ENCODE measurements at regions not wholly inside any gene's neighbourhood (a gene's known extent, or its start where the extent isn't known, plus 50 kb on each side); places are given as distances from the start of the nearest gene placed in this dataset.
"Not testable (repeated sequence)": the region's sequence is repeated elsewhere in the genome, so short reads cannot be mapped to it uniquely, and the experiment has no call there.

DNA sequence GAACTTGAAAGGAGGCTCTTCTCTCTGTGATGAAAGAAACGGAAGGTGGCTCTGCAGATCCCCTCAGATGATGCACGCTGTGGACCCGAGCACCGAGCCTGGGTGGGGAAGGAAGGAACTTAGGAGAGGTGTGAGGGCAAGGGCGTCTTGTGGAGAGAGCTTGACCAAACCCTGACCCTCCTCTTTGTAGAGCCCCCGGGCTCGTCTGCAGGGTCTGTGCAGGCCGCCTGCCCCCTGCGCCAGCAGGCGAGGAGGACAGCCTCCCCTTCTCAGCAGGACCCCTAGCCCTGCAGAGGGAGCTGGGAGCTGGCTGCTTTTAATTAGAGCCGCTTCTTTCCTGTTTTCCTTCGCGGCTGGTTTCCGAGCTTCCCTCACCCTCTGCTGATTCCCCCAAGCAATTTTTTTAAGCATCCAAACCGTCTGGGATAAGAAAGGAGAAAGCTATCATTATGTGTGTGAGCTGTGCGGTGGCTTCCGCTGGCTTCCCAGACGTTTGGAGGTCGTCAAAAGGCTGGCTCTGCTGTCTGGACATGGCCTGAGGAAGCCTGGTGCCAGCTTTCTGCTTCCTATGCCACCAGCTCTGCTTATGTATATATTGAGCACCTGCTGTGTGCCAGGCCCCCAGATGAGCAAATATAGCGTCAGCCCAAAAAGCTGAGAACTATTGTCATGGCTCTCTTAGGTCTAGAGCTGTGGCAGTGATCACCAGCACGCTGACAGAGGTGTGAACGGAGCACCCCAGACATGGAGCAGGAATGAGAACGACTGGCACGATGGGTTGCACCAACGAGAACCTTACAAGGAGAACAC, 160.2 kb upstream of the IRF2BP2 start:
- DNase-seq, result no peak

DNA sequence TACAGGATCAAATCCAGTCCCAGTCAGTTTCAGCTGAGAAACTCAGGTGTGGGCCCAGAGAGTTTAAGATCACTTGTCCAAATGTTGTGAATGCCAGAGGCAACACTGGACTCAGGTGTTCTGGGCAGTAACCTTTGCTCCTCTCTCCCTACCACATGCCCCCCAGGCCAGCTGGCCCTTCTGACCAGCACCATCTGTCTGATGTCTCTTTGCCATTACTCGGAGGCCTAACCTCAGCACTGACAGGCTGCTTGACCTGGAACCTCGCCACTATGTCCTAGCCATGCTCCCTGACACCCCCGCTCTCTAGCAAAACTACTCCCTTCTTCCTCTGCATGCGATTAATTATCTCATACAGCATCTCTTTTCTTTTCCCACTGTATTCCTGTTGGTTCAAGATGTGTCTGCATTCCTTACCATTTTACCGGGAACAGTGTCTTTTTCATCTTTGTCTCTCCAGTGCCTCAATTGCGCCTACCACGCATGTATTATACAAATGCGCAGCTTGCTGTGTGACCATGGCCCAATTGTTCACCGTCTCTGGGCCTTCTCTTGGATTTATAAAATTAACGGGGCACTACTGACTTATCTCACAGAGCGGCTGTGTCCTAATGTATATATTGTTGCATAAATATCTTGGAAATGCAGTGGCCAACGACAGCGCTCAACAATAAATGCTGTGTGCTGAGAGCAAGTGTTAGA, 159.5 kb upstream of the IRF2BP2 start:
- no peak for DNase-seq

DNA sequence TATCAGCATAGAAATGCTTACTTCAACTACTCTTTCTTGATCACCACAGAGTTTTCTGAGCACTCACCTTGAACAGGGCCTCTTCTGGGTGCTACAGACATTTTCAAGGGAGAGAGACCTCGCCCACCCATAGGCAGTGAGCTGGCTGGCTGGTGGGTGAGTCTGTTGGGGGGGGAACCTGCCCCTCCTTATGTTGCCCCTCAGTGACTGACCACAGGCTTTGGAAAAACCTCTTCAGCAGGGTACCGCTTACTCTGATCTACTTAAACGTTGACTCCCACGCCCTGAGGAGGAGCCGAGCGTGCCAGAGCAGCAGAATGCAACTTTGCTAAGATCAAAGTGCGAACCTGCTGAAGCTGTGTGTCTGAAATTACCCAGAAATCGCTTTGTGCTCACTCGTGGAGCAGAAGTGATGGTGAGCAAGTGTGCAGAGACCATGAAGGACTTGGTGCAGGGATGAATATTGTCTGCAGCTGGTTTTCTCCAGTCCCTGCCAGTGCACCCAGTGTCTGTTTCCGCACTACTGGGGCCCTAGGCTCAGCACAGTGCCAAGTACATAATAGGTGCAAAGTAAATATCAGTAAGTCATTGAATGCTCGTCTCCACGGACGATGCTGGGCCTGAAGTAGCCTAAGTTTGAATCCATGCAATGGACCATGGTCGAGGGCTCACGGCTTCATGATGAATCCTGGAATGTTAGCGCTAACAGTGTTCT, 158.7 kb upstream of the IRF2BP2 start:
- no peak for DNase-seq

DNA sequence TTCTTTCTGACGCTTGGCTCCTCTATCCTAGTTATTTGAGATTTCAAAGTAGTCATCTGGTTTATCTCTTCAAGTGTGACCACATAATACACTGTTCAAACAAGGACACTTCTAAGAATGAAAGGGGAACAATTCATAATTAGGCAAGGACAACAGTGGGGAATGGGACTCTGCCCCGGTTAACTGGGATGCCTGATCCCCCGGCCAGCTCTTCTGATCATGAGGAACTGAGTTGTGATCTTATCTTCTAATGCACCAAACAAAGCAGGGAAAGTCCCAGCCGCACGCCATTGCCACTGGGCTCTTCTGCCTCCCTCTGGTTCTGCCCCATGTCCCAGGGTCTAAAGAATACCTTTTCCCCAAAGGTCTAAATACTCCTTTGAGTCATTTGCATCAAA, 158.2 kb upstream of the IRF2BP2 start:
- DNase-seq, result no peak

DNA sequence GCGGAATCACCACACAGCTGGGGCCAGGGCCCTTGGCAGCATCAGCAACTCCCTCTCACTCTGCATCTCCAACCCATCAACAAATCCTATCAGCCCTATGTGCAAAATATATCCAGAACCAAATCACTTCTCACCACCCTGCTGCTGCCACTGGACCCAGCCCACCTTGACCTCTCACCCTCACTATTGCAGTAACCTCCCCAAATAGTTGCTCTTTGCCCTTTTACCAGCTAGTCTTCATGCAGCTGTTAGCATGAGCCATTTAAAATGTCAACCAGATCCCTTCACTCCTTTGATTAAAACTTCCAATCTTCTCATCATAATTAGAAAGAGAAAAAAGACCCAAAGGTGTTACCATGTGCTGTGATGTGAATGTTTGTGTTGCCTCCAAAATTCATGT, 155.7 kb upstream of the IRF2BP2 start:
- DNase-seq, result no peak

DNA sequence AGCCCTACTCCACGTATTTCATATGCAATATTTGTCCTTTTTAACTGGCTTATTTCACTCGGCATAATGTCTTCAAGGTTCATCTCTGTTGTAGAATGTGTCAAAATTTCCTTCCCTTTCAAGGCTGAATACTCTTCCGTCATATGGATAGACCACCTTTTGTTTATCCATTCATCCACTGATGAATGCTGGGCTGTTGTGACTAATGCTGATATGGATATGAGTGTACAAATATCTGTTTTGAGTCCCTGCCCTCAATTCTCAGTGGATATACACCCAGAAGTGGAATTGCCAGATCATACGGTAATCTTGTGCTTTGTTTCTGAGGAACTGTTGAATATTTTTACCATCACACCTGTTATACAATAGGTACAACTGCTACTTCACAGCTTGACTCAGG, 155.2 kb upstream of the IRF2BP2 start:
- DNase-seq, result no peak

DNA sequence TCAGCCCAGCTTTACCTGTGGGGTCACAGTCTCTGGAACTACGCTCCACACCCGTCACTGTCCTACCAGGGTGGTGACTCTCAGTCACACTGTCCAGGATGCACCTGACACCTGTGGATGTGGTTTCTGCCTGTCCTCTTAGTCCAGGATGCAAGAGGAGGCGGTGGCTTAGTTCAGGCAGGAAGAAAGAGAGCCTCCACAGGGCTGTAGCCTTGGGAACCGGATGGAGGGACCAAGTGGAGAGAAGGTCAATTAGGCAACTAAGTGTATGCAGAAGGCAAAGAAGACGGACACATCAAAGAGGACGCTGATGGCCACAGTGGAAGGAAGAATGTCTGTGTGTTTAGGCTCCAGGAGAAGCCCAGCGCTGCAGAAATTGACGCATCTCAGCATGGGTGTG, 153.9 kb upstream of the IRF2BP2 start:
- no peak for DNase-seq

DNA sequence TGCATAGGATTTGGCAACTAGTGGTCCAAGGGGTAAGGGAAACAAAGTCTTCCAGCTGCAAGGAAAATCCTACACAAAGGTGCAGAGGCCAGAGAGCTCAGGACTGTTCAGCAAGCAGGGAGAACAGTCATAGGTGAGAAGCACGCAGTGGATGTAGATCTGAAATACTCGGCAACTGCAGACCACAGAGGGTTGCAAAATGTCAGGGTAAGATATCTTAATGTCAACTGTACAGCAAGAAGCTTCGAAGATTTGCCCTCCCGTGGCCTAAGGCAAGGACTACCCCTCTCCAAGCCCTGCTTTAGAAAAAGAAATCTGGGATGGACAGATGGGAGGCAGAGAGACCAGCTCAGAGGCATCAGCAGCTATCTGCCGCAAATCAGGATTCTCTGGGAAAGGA, 153.4 kb upstream of the IRF2BP2 start:
- DNase-seq, result no peak

DNA sequence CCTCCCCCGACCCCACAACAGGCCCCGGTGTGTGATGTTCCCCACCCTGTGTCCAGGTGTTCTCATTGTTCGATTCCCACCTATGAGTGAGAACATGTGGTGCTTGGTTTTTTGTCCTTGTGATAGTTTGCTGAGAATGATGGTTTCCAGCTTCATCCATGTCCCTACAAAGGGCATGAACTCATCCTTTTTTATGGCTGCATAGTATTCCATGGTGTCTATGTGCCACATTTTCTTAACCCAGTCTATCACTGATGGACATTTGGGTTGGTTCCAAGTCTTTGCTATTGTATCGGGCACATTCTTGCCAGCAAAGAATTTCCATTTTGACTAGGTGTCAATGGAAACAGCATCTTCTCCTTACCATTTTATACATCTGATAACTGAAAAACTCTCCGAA, 152.1 kb upstream of the IRF2BP2 start:
- DNase-seq, result not testable (repeated sequence)

DNA sequence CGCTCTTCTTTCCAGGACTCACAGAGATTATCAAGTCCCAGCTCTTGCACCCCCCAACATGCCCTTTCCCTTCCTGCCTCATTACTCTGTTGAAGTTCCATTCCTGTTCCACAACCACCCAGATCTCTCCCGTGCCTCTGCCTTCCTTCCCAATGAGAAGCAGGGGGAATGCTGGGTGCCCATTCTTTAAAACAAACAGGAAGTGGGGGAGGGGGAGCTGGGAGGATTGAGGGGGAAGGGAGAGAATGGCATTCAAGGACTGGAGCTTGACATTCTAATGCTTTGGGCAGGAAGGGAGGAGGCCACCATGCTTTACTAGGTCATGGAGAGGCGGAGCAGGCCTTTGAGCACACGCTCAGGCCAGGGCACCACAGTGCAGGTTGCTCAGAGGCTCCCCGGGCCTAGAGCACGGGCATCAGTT, 150.3 kb upstream of the IRF2BP2 start:
- no peak for DNase-seq

DNA sequence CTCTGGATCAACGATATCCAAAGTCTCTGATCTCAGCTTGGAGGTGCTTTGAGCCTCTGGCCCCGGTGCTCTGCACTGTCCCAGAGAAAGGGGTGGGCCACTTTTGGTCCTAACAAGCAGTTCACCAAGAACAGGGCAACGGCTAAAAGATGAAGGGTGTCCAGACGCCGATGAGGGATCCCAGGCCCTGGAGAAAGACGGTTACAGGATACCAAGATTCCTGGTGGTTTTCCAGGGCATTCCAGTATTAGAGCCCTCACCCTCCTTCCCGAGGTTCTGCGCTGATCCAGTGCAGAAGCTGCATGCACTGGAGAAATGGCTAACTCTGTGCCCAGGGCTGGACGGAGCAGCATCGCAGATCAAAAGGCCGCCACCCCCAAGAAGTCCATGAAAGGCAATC, 149.9 kb upstream of the IRF2BP2 start:
- DNase-seq, result no peak

DNA sequence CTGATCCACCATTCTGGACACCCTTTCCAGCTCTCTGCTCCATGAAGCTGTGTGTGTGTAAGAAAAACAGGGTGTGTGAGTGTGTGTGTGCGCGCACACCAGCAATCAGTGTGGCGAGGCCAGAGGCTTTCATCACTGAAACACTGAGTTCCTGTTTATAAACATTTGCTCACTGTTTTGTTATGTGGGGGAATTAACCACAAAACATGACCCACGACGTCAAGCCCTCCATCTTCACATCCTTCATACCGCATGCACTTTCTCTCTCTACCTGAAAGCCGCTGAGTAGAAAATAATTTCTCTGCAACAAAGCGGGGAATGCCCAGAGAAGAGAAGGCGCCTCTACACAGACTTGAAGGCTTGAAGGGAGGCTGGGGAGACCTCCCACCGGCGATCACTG, 148.9 kb upstream of the IRF2BP2 start:
- no peak for DNase-seq

DNA sequence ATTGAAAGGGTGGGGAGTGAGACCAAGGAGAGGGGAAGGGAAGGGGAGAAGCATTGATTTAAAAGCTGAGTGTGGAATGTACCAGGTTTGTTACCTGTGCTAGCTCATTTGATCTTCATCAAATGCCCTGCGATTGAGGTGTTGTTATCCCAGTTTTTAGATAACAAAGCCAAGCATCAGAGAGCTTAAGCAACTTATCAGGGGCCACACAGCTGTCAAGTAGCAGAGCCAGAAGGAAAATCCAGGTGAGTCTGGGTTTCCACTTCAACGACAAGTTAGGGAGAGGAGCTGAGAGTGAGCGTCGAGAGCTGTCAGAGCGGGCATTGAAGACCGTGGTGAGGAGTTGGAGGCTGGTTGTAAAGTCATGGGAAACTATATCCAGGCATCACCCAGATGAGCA, 146.9 kb upstream of the IRF2BP2 start:
- no peak for DNase-seq

DNA sequence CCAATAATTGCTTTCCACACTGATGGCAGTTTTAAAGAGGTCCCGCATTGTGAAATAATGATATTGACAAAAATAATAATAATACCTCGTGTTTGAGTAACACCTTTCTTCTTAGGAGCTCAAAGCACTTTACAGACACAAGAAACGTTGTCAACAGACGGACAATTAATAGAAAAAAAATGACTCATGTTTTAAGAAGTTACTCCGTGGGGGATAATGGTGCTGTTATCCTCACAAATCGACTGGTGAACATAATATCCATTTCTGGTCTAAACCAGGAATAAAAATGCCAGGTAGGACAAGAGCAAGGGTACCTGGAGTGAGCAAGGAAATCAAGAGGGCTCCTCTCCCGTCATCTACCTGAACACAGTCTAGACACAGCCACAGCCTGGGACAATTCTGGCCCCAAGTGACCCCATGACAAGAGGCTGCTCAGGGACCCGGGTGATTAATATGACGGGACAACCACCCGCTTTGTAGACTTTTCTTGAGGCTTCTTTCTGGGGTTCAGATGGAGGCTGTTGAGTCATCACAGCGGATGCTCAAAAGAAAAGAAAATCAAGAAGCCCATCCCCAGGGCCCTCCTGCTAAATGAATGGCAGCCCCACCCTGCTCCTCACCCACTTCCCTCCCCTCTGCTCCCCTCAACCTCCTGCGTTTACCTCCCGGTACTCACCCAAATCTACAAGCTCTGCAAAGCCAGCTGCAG, 146.2 kb upstream of the IRF2BP2 start:
- no peak for DNase-seq

DNA sequence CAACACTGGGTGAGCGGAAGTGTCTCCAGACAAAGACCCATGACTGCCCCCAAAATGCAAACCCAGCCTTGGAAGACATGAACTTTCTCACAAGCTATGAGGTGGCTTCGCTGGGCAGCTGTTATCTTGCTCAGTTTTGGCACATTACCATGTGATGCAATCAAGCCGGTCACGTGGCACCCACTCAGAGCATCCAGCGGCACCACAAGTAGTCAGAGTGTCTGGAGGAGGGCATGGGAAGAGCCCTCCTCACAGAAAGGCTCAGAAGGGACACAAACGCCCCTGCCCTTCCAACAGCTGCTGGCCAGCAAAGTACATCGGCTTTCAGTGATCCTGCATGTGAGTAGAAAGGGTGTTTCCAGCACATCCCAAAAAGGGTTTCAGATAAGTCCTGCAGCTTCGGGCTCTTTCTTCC, 145.5 kb upstream of the IRF2BP2 start:
- DNase-seq, result no peak

DNA sequence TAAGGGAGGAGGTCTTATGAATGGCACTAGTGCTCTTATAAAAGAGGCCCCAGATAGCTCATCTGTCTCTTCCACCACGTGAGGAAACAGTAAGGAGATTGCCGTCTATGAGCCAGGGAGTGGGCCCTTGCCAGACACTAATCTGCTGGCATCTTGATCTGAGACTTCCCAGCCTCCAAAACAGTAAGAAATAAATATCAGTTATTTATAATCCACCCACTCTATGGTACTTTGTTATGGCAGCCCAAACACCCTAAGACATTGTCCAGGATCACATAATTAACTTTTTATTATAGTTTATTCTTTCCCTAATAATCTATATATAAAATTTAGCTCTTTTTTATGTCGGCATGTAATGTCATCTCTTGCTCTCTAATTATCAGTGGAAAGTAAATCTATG, 144.0 kb upstream of the IRF2BP2 start:
- no peak for DNase-seq

DNA sequence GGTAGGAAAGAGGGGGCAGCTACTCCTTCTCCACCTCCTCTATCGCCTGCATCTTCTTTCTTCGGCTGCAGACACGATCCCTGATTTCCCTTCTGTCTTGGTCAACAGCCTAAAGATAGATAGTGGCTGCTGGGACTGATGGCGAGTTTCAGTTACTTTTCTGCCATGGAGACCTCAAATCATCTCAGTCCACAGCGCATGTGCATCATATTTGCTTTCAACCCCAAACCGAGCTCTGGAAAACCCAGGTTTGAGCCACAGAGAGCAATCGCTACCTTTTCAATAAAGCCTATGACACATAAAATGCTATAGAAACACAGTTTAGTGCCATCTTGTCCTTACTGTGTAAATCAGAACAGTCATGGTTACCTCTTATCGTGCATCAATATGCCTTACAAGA, 142.9 kb upstream of the IRF2BP2 start:
- no peak for DNase-seq

DNA sequence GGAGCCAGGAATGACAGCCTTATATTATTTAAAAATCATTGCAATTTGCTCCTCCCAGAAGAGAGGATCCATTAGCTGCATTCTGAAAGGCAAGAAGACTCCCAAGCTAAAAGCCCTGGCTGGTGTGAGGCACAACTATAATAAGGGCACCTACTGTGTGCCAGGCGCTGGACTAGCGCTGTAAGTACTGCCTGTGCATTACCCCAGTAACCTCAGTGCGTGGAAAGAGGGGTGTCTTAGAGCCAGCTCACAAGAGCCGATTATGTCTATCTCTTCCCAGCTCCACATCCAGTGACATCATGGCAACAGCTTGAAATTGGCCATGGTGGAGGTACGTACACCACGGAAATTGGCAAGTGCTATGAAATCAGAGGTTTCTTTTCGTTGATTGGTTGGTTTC, 141.7 kb upstream of the IRF2BP2 start:
- DNase-seq, result no peak

DNA sequence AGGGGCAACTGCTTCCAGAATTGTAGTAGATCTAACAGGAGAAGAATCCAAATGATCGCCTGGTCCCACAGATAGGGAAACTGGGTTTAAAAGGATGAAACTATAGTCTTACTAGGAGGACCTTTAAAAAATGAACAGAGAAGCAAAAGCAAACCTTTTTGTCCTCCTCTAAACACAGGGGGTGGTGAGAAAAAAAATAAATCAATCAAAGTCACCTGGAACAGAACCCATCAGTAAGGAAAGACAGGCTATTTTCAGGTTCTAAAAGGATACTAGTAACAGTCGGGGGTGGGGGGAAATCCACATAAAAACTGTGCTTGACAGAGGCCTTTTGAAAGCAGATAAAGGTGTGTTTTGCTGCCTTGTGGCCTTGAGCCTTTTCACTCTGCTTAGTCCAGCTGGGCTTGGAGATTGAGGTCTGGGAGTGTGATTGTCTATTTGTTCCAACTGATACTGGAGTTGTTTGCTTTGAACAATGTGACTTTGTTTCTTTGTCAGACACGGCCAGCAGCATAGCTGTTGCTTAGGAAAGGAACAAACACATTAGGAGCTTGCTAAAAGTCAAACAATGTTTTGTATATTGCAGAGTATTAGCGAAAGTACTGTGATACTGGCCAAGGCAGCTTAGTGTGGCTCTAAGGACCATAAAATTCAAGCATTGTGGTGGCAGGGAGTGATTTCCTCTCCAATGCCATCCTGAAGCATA, 141.1 kb upstream of the IRF2BP2 start:
- DNase-seq, result peak; percentile 22

DNA sequence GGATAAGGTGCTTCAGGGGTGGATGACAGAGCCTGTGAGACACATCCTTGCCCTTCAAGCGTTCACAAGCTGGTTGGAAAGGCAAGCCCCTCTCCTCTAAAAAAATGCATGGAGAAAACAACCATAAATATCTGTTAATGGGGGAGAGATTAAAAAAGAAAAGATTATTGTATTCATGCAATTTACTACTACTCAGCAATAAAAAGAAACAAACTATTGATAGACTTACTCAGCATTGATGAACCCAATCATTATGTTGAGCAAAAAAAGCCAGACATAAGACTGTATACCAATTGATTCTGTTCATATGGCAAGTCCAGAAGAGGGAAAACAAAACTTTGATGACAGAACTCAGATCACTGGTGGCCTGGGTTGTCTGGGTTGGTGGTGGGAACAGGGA, 138.7 kb upstream of the IRF2BP2 start:
- DNase-seq, result no peak

DNA sequence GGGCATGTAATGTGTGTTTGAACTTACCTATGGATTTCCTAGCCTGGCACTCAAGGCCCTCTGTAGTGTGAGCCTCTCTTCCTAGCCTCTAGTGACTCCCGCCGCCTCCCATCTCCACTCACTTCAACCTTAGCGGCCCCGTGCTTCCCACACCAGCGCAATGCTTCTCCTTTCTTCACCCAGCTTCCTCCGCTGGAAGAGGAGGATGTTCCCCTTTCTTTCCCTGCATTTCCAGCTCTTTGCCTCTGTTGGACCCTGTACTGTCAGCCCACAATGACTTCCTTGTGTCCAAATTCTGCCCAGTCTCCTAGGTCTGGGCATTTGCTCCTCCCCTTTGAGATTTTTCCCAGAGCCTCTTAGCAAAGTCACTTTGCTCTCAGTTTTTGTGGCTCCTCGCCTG, 138.1 kb upstream of the IRF2BP2 start:
- no peak for DNase-seq

DNA sequence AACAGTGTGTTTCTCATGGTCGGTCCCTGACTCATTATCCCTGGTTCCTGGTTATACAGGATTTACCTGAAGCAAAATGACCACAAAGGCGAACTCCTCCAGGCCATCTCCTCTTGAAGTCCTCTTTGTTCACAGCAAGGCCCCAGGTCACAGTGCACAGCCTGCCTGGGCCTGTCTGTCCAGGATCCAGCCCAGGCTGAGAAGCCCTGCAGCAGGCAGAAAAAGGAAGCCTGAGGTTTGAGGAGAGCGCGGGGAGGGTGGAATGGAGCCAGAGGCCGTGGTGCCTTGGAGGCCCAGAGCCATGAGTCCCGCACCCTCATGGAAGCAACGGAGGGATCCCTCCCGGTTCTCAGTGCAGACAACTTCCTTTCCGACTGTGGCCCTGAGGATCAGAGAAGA, 136.8 kb upstream of the IRF2BP2 start:
- DNase-seq, result no peak

All from NCI-H526 treated with DMSO at 0.1 percent for 48 hours (cell line).